T-helper 2 cell treated with Interferon-gamma antibody and Interleukin-4, amounts not matched to agents 100 ng/mL and 5 ng/mL, for 36 hours (primary cell): ENCODE measurements at regions not wholly inside any gene's neighbourhood (a gene's known extent, or its start where the extent isn't known, plus 50 kb on each side); places are given as distances from the start of the nearest gene placed in this dataset.
"Not testable (repeated sequence)": the region's sequence is repeated elsewhere in the genome, so short reads cannot be mapped to it uniquely, and the experiment has no call there.

ENCODE experiments used
- intact Hi-C: fragments of 100-400 bp; cut with micrococcal nuclease; formaldehyde crosslinking; loops from one replicate; pipeline ENCODE4 v1.15.1; 2023

- intact Hi-C loops = no loop called here
These were observed 252.5 kb upstream of the DMRT1 start for GRCh38 chr9:588981-589380.

GRCh38 chr9:589723-590122 lies 251.8 kb upstream of the DMRT1 start:
- intact Hi-C loops = no loop called here

GRCh38 chr9:591292-591691 lies 250.2 kb upstream of the DMRT1 start:
- intact Hi-C loops = no loop called here

- intact Hi-C loops = no loop called here
These were observed 249.3 kb upstream of the DMRT1 start for GRCh38 chr9:592225-592624.

GRCh38 chr9:592733-593132 lies 248.8 kb upstream of the DMRT1 start:
- intact Hi-C loops = no loop called here

GRCh38 chr9:593809-594208 lies 247.7 kb upstream of the DMRT1 start:
- intact Hi-C loops = no loop called here

- intact Hi-C loops = no loop called here
These were observed 244.8 kb upstream of the DMRT1 start for GRCh38 chr9:596703-597102.

GRCh38 chr9:600006-600405 lies 241.5 kb upstream of the DMRT1 start:
- intact Hi-C loops = no loop called here

GRCh38 chr9:602716-603115 lies 238.8 kb upstream of the DMRT1 start:
- intact Hi-C loops = no loop called here

- intact Hi-C loops = no loop called here
These were observed 238.4 kb upstream of the DMRT1 start for GRCh38 chr9:603126-603525.

- intact Hi-C loops = no loop called here
These were observed 234.1 kb upstream of the DMRT1 start for GRCh38 chr9:607417-607816.

GRCh38 chr9:613771-614347 lies 227.6 kb upstream of the DMRT1 start:
- intact Hi-C loops = loop anchor here (1.0 to 2.0 kb wide), 3 partner anchors 150 to 391 kb away; no protein-coding TSS in a partner anchor

- intact Hi-C loops = loop anchor here (2.0 kb wide), 1 partner anchor 390 kb away; no protein-coding TSS in a partner anchor
These were observed 227.1 kb upstream of the DMRT1 start for GRCh38 chr9:614431-614830.

GRCh38 chr9:615756-616155 lies 225.7 kb upstream of the DMRT1 start:
- intact Hi-C loops = loop anchor here (2.0 kb wide), 1 partner anchor 389 kb away; no protein-coding TSS in a partner anchor

GRCh38 chr9:616694-617093 lies 224.8 kb upstream of the DMRT1 start:
- intact Hi-C loops = no loop called here

- intact Hi-C loops = no loop called here
These were observed 223.9 kb upstream of the DMRT1 start for GRCh38 chr9:617445-618085.

GRCh38 chr9:618478-618877 lies 223.0 kb upstream of the DMRT1 start:
- intact Hi-C loops = no loop called here

- intact Hi-C loops = no loop called here
These were observed 220.2 kb upstream of the DMRT1 start for GRCh38 chr9:621201-621855.

GRCh38 chr9:624935-625500 lies 216.5 kb upstream of the DMRT1 start:
- intact Hi-C loops = no loop called here

- intact Hi-C loops = no loop called here
These were observed 215.9 kb upstream of the DMRT1 start for GRCh38 chr9:625613-626012.

GRCh38 chr9:626114-626513 lies 215.4 kb upstream of the DMRT1 start:
- intact Hi-C loops = not testable (repeated sequence)

GRCh38 chr9:626596-626995 lies 214.9 kb upstream of the DMRT1 start:
- intact Hi-C loops = no loop called here
